Endothelial cell (in vitro differentiated cells): ENCODE measurements at regions not wholly inside any gene's neighbourhood (a gene's known extent, or its start where the extent isn't known, plus 50 kb on each side); places are given as distances from the start of the nearest gene placed in this dataset.
"Not testable (repeated sequence)": the region's sequence is repeated elsewhere in the genome, so short reads cannot be mapped to it uniquely, and the experiment has no call there.

ENCODE experiments used
- DNase-seq: peaks from one replicate; pipeline ENCODE4 v3.0.0; 2021; ENCODE audit warnings: low spot score
- H3K27ac Mint-ChIP-seq: one replicate; pipeline ENCODE4 v1.8.0; 2021; ENCODE audit warnings: mixed read lengths, inconsistent platforms; ENCODE audit not compliant: unreplicated experiment
- H3K27me3 Mint-ChIP-seq: one replicate; pipeline ENCODE4 v1.8.0; 2021; ENCODE audit warnings: mild to moderate bottlenecking, moderate library complexity, mixed read lengths, inconsistent platforms; ENCODE audit not compliant: unreplicated experiment
- H3K36me3 Mint-ChIP-seq: one replicate; pipeline ENCODE4 v1.8.0; 2021; ENCODE audit warnings: mild to moderate bottlenecking, low read depth, mixed read lengths, inconsistent platforms; ENCODE audit not compliant: unreplicated experiment
- H3K4me1 Mint-ChIP-seq: one replicate; pipeline ENCODE4 v1.8.0; 2021; ENCODE audit warnings: mild to moderate bottlenecking, mixed read lengths, inconsistent platforms; ENCODE audit not compliant: unreplicated experiment
- H3K4me3 Mint-ChIP-seq: one replicate; pipeline ENCODE4 v1.8.0; 2021; ENCODE audit warnings: mild to moderate bottlenecking, mixed read lengths, inconsistent platforms; ENCODE audit not compliant: unreplicated experiment
- H3K9me3 Mint-ChIP-seq: one replicate; pipeline ENCODE4 v1.8.0; 2021; ENCODE audit warnings: mixed read lengths, inconsistent platforms; ENCODE audit not compliant: unreplicated experiment
- CTCF ChIP-seq: fragments of 200-600 bp; sonication (generic); IDR thresholded peaks from one replicate; pipeline ENCODE4 v1.5.0; 2021; ENCODE audit warnings: antibody characterized with exemption; ENCODE audit not compliant: unreplicated experiment

DNA sequence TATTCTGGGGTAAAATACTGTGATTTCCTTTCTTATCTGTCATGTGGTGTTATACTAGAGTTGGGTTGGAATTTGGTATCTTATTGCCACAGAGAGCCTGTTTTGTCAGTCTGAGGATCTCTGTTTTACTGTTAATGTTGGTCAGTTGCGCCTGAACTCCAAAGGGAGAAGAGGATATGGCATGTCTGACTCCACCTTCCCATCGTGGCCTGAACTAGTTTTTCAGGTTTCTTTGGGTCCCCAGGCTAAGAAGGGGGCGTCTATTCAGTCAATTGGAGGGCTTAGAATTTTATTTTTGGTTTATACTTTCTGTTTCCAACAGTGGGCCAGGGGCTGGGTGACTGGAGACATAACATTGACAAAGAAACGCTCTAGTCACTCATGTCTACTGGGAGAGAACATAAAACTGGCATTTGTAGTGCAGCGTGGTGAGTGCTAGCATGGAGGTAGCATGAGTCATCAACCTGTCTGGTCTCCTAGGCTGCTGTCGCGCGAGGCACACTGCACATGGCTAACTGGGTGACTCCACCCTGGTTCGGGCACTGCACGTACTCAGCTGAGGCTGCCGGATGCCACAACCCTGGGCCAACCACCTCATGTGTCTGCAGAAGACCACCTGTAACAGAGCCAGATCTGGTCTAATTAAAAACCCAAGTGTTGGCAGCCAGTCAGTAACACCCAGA, 120.1 kb upstream of the OR9Q1 start:
- TF ChIP-seq CTCF: no peak
- no peak overlapping the region for H3K27ac Mint-ChIP-seq
- no peaks in the 10 kb centered on the region for H3K4me1 Mint-ChIP-seq
- no peaks in the 10 kb centered on the region for H3K27me3 Mint-ChIP-seq
- no peaks in the 10 kb centered on the region for H3K36me3 Mint-ChIP-seq
- H3K9me3 Mint-ChIP-seq: no peaks in the 10 kb centered on the region
- DNase-seq: no peak
- no peak overlapping the region for H3K4me3 Mint-ChIP-seq

GRCh38 chr11:57904376-57904775, 119.3 kb upstream of the OR9Q1 start:
- Mint-ChIP-seq H3K27me3 (no peaks in the 10 kb centered on the region), H3K4me3 (no peak overlapping the region), H3K9me3 (no peaks in the 10 kb centered on the region), H3K36me3 (no peaks in the 10 kb centered on the region), H3K4me1 (no peaks in the 10 kb centered on the region), H3K27ac (no peak overlapping the region)
- DNase-seq: no peak
- no peak for TF ChIP-seq CTCF

DNA sequence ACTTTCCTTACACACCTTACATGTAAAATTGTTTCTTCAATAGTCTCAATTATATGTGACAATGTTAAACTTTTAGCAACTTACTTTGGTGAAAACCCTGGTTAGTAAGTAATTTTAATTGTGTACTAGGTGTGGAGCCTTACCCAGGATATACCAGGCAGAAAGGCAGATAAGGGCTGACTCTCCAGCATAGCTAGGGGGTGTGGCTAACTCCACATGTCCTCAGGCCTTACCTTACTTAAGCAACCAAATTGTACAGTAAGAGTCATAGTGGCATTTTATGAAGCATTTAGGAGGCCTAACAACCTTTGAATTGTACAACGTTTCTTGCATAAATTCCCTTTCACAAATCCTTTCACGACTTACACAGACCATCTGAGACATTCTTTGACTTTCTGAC, 118.2 kb upstream of the OR9Q1 start:
- no peaks in the 10 kb centered on the region for H3K27me3 Mint-ChIP-seq
- no peak for TF ChIP-seq CTCF
- no peaks in the 10 kb centered on the region for H3K4me1 Mint-ChIP-seq
- DNase-seq: no peak
- H3K9me3 Mint-ChIP-seq: no peaks in the 10 kb centered on the region
- H3K27ac Mint-ChIP-seq: no peak overlapping the region
- no peaks in the 10 kb centered on the region for H3K36me3 Mint-ChIP-seq
- no peak overlapping the region for H3K4me3 Mint-ChIP-seq

DNA sequence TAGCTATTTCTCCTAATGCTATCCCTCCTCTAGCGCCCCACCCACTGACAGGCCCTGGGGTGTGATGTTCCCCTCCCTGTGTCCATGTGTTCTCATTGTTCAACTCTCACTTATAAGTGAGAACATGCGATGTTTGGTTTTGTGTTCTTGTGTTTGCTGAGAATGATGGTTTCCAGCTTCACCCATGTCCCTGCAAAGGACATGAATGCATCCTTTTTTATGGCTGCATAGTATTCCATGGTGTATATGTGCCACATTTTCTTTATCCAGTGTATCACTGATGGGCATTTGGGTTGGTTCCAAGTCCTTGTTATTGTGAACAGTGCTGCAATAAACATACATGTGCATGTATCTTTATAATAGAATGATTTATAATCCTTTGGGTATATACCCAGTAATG, 115.3 kb upstream of the OR9Q1 start:
- H3K27me3 Mint-ChIP-seq, H3K9me3 Mint-ChIP-seq, H3K4me1 Mint-ChIP-seq, H3K27ac Mint-ChIP-seq, H3K36me3 Mint-ChIP-seq, H3K4me3 Mint-ChIP-seq, DNase-seq: not testable (repeated sequence)

DNA sequence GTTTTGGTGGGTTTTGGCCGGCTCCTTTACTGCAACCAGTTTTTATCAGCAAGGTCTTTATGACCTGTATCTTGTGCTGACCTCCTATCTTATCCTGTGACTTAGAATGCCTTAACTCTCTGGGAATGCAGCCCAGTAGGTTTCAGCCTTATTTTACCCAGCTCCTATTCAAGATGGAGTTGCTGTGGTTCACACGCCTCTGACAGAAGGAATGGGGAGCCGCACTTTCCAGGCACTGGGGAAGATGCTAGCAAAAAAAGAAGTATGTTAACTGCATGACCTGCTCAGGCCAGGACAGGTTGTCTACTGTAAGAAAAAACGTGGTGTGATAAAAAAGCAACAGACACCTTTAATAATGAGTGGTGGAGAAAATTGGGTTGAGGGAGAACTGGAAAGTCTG, 112.2 kb upstream of the OR9Q1 start:
- H3K27me3 Mint-ChIP-seq, H3K27ac Mint-ChIP-seq, H3K4me3 Mint-ChIP-seq, H3K9me3 Mint-ChIP-seq, H3K36me3 Mint-ChIP-seq, DNase-seq, H3K4me1 Mint-ChIP-seq: not testable (repeated sequence)

DNA sequence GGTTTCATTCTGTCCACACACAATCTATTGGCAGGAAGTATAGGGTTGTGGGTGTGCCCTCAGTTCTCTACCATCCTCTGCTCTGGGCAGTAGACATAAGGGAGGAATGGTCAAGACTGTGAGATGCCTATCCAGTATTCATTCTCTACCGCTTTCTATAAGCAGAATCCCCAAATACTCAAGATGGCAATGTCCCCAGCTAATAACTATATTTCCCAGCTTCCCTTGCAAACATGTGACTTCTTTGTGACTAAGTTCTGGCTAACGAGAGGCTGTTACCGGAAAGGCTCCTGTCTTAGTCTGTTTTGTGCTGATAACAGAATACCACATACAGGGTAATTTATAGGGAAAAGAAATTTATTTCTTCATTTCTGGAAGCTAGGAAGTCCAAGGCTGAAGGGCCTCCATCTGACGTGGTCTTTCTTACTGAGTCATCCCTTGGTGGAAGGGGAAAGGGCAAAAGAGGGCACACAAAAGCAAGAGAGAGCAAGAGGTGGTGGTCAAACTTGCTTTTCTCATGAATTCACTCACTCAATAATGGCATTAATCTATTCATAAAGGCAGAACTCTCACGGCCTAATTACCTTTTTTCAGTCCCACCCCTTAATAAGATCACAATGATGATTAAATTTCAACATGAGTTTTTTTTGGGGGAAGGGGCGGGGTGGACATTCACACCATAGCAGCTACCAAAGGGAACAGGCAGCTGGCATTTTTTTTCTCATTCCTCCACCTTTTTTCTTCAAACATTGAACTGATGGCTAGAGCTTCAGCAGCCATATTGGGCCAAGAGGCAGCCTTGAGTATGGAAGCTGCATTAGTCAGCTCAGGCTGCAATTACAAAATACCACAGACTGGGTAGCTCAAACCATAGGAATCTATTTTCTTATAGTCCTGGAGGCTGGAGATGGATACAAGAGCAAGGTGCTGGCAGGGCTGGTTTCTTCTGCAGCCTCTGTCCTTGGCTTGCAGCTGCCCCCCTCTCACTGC, 109.7 kb upstream of the OR9Q1 start:
- TF ChIP-seq CTCF: no peak
- H3K4me3 Mint-ChIP-seq: no peak overlapping the region
- no peaks in the 10 kb centered on the region for H3K9me3 Mint-ChIP-seq
- H3K4me1 Mint-ChIP-seq: no peaks in the 10 kb centered on the region
- no peak overlapping the region for H3K27ac Mint-ChIP-seq
- DNase-seq: no peak
- H3K27me3 Mint-ChIP-seq: peaks cover 7% of the 10 kb centered on the region
- H3K36me3 Mint-ChIP-seq: no peaks in the 10 kb centered on the region
